NCI-H510A treated with DMSO at 0.1 percent for 48 hours (cell line): ENCODE measurements at regions not wholly inside any gene's neighbourhood (a gene's known extent, or its start where the extent isn't known, plus 50 kb on each side); places are given as distances from the start of the nearest gene placed in this dataset.
A peak's percentile ranks its signal among the peaks of the same experiment; 100 is the strongest.
"Not testable (repeated sequence)": the region's sequence is repeated elsewhere in the genome, so short reads cannot be mapped to it uniquely, and the experiment has no call there.

ENCODE experiments used
- DNase-seq: peaks from one replicate; lab custom pipeline; 2025; lab: John Stamatoyannopoulos, UW

DNA sequence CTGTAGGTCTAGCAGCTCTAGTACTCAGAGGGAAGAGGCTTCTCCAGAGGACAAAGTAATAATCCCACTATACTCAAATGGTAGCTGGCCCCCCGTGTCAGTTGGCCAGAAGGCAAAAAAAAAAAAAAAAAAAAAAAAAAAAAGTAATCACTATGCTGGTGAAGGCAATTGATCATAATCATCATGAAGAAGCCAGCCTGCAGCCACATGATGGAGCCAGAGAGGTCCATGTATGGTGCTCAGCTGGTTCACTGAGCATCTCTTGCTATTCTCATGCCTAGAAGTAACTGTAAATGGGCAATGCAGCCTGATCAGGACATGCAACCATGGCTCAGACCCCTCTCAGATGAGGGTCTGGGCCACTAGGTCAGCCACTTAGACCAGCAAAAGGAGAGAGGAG is 378.8 kb downstream of the MED13L start:
- DNase-seq: no peak

- no peak for DNase-seq
These were observed 379.8 kb downstream of the MED13L start for GRCh38 chr12:115897729-115898128.

GRCh38 chr12:115895247-115895646 is 382.2 kb downstream of the MED13L start:
- no peak for DNase-seq

DNA sequence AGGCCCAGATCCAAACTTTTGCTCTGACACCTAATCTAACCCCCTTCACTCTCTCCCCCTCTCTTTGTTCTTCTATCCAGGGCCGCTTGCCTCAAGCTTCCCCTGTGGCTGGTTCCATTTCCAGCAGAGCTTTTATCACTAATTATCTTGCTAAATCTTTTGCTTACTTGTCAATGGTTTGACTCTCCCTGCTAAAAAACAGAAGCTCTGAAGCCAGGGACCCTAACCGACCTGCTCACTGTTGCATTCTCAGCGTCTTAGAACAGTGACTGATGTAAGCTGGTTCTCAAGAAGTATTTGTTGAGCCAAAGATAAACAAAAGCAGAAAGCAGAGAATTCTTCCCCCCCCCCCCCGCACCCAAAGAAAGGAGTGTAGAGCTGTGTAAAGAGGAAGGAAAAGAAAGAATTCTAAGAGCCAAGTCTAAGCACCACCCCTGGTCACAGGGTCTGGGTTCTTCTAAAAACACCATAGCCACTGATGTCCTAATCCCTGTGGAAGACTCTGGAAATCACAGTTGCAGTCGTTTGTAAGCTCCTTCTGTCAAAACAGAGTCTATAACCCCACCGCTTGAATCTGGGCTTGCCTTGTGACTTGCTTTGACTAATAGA is 385.8 kb downstream of the MED13L start:
- DNase-seq: no peak

GRCh38 chr12:115886666-115887065 is 390.8 kb downstream of the MED13L start:
- DNase-seq: no peak

- DNase-seq: peak; percentile 99
These were observed 392.3 kb downstream of the MED13L start for GRCh38 chr12:115885040-115885690.

DNA sequence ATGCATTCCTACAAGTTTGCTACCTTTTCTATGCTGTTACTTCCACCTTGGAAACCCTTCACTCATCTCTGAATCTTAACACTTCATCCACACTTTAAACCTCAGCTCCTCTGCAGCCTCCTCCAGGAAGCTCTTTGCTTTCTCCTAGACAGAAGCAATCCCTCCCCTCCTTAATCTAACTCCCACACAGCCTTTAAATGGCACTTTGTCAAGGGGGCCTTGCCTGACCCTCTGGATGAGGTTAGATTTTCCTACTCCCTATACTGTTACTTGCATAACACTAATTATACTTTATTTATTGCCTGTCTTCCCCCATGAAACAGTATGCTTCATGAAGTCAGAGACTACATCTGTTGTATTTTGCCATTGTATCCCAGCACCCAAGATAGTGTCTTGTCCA is 394.6 kb downstream of the MED13L start:
- DNase-seq: no peak

GRCh38 chr12:115880238-115880637 is 397.3 kb downstream of the MED13L start:
- no peak for DNase-seq

- DNase-seq: no peak
These were observed 398.1 kb downstream of the MED13L start for GRCh38 chr12:115879354-115879753.

GRCh38 chr12:115873451-115874082 is 403.9 kb downstream of the MED13L start:
- peak; percentile 97 for DNase-seq

- peak; percentile 99 for DNase-seq
These were observed 404.6 kb downstream of the MED13L start for GRCh38 chr12:115872919-115873357.

DNA sequence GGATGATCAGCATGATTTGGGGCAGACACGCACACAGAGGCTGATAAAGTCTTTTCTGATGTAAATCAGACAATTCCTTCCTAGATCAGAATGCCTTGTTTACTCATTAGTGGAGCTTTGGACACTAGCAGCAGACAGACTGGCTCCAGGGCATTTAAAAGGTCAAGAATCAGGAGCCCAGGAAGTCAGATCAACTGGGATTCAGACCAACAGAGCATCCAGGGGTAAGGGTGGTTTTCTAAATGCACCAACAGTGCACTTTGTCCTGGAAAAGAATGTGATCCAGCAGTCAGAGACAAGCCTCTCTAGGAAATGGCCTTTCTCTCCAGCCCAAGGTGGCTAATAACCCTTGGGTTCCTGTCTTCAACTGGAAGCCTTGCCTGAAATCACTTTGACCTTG is 405.3 kb downstream of the MED13L start:
- DNase-seq: peak; percentile 90

DNA sequence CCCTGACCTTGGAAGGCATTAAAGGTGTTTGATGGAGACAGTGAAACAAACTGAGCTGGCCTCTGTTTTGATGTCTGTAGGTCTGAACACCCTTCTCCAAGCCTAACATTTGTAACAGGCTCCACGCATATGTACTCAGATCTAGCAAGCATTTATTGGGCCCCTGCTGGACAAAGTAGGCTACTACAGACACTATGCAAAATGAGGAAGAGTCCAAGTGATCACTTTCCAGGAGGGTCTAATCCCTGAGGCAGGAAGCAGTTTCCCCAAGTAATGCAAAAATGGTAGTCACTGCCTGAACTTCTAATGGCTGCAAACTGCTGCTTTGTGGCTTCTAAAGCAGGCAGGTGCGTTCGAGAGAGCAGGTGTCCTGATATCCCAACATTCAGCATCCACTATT is 405.8 kb downstream of the MED13L start:
- DNase-seq: peak; percentile 97

GRCh38 chr12:115870510-115870909 is 407.0 kb downstream of the MED13L start:
- DNase-seq: no peak

GRCh38 chr12:115870021-115870420 is 407.5 kb downstream of the MED13L start:
- DNase-seq: peak; percentile 48

DNA sequence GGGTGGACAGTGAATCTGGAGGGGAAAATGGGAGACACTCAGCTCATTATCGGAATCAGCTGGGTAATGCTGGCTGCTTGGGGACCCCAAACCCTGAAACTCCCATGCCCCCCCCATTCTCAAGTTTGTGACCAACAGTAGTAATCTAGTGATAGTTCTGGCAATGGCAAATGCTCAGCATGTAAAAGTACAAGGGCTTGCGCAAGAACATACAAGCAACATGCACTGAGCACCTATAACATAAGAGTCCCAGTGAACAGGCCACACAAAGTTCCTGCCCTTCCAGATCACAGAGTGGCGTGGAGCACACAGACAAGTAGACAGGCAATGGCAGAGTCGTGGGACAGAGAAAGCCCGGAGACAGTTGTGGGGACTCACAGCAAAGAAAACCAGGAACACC is 407.9 kb downstream of the MED13L start:
- DNase-seq: no peak

- DNase-seq: no peak
These were observed 408.9 kb downstream of the MED13L start for GRCh38 chr12:115868624-115869023.

- DNase-seq: no peak
These were observed 409.6 kb downstream of the MED13L start for GRCh38 chr12:115867854-115868253.

DNA sequence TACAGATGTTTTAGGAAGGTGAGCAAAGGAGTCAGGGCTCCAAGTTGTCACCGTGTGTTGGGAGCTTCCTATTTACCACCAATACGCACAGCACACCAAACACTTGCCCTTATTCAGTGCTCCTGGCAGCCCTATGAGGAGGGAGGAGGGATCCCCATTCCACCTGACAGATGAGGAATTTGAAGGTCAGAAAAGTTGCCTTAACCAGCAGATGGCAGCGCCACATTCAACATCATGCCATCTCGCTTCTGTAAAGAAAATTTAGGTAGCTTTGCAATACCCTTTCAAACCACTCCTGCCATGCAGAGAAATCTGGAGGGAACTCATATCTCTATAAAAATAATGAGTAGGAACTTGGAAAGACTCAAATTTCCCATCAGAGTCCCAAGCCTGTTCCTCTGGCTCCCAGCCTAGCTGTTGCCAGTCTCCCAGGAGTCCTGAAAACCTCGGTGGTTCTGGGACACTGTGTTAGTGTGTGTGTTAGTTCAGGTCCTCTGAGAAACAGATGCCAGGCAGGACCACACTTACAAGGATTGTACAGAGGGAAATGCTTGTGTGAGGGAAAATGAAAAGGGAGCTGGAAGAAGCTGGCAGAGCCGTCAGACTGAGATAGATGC is 410.5 kb downstream of the MED13L start:
- DNase-seq: peak; percentile 55

DNA sequence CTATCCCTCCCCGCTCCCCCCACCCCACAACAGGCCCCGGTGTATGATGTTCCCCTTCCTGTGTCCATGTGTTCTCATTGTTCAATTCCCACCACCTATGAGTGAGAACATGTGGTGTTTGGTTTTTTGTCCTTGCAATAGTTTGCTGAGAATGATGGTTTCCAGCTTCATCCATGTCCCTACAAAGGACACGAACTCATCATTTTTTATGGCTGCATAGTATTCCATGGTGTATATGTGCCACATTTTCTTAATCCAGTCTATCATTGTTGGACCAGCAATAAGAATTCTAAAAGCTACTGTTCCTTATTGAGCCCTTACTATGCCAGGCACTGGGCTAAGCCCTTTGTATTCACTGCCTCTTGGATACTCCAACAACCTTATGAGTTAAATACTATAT is 411.2 kb downstream of the MED13L start:
- DNase-seq: not testable (repeated sequence)

GRCh38 chr12:115864396-115864795 is 413.1 kb downstream of the MED13L start:
- no peak for DNase-seq

DNA sequence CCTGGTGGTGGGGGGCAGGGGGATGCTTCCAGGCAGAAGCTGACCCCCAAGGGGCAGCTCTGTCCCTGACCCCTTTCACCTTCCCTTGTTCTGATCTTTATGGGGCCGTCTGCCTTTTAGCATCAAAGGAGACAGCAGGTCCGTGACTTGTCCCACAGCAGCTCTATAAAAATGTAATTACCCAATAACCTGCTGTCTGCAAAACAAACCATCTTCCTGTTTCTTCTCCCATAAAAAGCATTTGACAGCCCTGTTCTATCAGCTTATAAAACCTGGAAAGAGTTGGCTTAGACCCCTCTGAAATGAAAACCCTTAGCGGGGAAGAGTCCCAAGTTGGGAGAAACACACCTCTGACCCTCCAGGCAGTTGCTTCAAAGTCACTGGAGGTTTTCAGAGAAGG is 416.9 kb downstream of the MED13L start:
- DNase-seq: no peak

DNA sequence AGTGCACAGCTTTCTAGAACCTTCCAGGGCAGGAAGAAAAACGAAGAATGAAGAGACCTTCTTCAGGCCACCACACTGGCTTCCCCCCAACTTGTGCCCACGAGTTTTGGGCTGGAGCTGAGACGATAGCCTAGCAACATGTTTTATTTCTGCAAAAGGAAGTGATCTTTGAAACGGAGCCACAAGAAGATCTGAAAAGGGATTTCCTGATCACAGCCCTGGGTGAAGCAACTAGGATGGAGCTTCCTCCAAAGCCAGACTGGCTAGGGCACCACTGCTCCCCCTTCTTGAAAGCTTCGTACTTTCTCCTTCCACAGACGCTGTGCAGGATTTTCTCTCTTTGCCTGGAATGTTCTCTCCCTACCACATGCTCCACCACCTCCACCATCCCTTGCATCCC is 418.3 kb downstream of the MED13L start:
- no peak for DNase-seq
